GM04503 (cell line): ENCODE measurements at regions not wholly inside any gene's neighbourhood (a gene's known extent, or its start where the extent isn't known, plus 50 kb on each side); places are given as distances from the start of the nearest gene placed in this dataset.

ENCODE experiments used
- DNase-seq: peaks from one replicate; pipeline ENCODE4 v3.0.0-alpha.2; 2012; ENCODE audit warnings: low read depth

- DNase-seq, result no peak
Observed at GRCh38 chr17:77266891-77267341, 126.1 kb downstream of the SEC14L1 start.

- DNase-seq, result no peak
Observed at GRCh38 chr17:77269696-77270681, 129.2 kb downstream of the SEC14L1 start.

- DNase-seq, result no peak
Observed at GRCh38 chr17:77271411-77271810, 130.6 kb downstream of the SEC14L1 start.

- DNase-seq, result no peak
Observed at GRCh38 chr17:77273397-77274085, 132.8 kb downstream of the SEC14L1 start.

GRCh38 chr17:77274096-77274845, 133.5 kb downstream of the SEC14L1 start:
- DNase-seq, result no peak

- no peak for DNase-seq
Observed at GRCh38 chr17:77279448-77280303, 138.9 kb downstream of the SEC14L1 start.

GRCh38 chr17:77280304-77281121, 139.7 kb downstream of the SEC14L1 start:
- DNase-seq, result no peak

GRCh38 chr17:77281122-77281903, 140.5 kb downstream of the SEC14L1 start:
- no peak for DNase-seq

GRCh38 chr17:77281904-77282367, 141.2 kb downstream of the SEC14L1 start:
- DNase-seq, result no peak

GRCh38 chr17:77282524-77283515, 142.1 kb downstream of the SEC14L1 start:
- DNase-seq, result no peak

- DNase-seq, result no peak
Observed at GRCh38 chr17:77284023-77284617, 143.4 kb downstream of the SEC14L1 start.

- DNase-seq, result peak; percentile 85
Observed at GRCh38 chr17:77285594-77286390, 145.0 kb downstream of the SEC14L1 start.

- DNase-seq, result no peak
Observed at GRCh38 chr17:77286391-77286640, 145.5 kb downstream of the SEC14L1 start.

GRCh38 chr17:77286641-77287431, 146.1 kb downstream of the SEC14L1 start:
- DNase-seq, result peak; percentile 31

- peak; percentile 86 for DNase-seq
Observed at GRCh38 chr17:77287432-77288068, 146.8 kb downstream of the SEC14L1 start.

- DNase-seq, result no peak
Observed at GRCh38 chr17:77288115-77288619, 147.4 kb downstream of the SEC14L1 start.
